ENCODE measurements at regions not wholly inside any gene's neighbourhood (a gene's known extent, or its start where the extent isn't known, plus 50 kb on each side); places are given as distances from the start of the nearest gene placed in this dataset.

GRCh38 chr3:195989921-195990840, 81.8 kb upstream of the TNK2 start (continued):
- TF ChIP-seq, protein P1, sequence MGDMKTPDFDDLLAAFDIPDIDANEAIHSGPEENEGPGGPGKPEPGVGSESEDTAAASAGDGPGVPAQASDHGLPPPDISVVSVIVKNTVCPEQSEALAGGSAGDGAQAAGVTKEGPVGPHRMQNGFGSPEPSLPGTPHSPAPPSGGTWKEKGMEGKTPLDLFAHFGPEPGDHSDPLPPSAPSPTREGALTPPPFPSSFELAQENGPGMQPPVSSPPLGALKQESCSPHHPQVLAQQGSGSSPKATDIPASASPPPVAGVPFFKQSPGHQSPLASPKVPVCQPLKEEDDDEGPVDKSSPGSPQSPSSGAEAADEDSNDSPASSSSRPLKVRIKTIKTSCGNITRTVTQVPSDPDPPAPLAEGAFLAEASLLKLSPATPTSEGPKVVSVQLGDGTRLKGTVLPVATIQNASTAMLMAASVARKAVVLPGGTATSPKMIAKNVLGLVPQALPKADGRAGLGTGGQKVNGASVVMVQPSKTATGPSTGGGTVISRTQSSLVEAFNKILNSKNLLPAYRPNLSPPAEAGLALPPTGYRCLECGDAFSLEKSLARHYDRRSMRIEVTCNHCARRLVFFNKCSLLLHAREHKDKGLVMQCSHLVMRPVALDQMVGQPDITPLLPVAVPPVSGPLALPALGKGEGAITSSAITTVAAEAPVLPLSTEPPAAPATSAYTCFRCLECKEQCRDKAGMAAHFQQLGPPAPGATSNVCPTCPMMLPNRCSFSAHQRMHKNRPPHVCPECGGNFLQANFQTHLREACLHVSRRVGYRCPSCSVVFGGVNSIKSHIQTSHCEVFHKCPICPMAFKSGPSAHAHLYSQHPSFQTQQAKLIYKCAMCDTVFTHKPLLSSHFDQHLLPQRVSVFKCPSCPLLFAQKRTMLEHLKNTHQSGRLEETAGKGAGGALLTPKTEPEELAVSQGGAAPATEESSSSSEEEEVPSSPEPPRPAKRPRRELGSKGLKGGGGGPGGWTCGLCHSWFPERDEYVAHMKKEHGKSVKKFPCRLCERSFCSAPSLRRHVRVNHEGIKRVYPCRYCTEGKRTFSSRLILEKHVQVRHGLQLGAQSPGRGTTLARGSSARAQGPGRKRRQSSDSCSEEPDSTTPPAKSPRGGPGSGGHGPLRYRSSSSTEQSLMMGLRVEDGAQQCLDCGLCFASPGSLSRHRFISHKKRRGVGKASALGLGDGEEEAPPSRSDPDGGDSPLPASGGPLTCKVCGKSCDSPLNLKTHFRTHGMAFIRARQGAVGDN (CRISPR knock-in tag; IDR thresholded peaks at IDR 0.05): peak; percentile 69
- TF ChIP-seq NR2C2 (CRISPR knock-in tag; IDR thresholded peaks at IDR 0.05; ENCODE audit: borderline replicate concordance) (peak; percentile 60; the same call in 1 of the 2 replicates), RBM39 (IDR thresholded peaks at IDR 0.05; ENCODE audit: low read depth, low read length, poor library complexity, severe bottlenecking) (peak; percentile 52)
- TF ChIP-seq, protein P2, sequence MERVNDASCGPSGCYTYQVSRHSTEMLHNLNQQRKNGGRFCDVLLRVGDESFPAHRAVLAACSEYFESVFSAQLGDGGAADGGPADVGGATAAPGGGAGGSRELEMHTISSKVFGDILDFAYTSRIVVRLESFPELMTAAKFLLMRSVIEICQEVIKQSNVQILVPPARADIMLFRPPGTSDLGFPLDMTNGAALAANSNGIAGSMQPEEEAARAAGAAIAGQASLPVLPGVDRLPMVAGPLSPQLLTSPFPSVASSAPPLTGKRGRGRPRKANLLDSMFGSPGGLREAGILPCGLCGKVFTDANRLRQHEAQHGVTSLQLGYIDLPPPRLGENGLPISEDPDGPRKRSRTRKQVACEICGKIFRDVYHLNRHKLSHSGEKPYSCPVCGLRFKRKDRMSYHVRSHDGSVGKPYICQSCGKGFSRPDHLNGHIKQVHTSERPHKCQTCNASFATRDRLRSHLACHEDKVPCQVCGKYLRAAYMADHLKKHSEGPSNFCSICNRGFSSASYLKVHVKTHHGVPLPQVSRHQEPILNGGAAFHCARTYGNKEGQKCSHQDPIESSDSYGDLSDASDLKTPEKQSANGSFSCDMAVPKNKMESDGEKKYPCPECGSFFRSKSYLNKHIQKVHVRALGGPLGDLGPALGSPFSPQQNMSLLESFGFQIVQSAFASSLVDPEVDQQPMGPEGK (CRISPR knock-in tag; IDR thresholded peaks at IDR 0.05): 0 out of 2 replicates have a peak, but pooled peaks have one; percentile 26
- TF ChIP-seq, protein P3, sequence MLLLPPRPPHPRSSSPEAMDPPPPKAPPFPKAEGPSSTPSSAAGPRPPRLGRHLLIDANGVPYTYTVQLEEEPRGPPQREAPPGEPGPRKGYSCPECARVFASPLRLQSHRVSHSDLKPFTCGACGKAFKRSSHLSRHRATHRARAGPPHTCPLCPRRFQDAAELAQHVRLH (CRISPR knock-in tag; IDR thresholded peaks at IDR 0.05; ENCODE audit: borderline replicate concordance, low read depth): peak; percentile 48; the same call in 1 of the 2 replicates
